BE2C (cell line): ENCODE measurements at regions not wholly inside any gene's neighbourhood (a gene's known extent, or its start where the extent isn't known, plus 50 kb on each side); places are given as distances from the start of the nearest gene placed in this dataset.
"Not testable (repeated sequence)": the region's sequence is repeated elsewhere in the genome, so short reads cannot be mapped to it uniquely, and the experiment has no call there.

Experiments
- DNase-seq: peaks from one replicate; pipeline ENCODE4 v3.0.0-alpha.2; 2020
- H3K27me3 ChIP-seq: fragments of 250-450 bp; sonication (Bioruptor Pico); 2 replicates; pipeline ENCODE4 v1.5.1; 2020; ENCODE audit warnings: mild to moderate bottlenecking
- H3K36me3 ChIP-seq: fragments of 250-450 bp; sonication (Bioruptor Pico); 2 replicates; pipeline ENCODE4 v1.5.1; 2020; ENCODE audit warnings: mild to moderate bottlenecking
- H3K4me1 ChIP-seq: fragments of 250-450 bp; sonication (Bioruptor Pico); 2 replicates; pipeline ENCODE4 v1.5.1; 2020
- H3K4me3 ChIP-seq: 2 replicates; pipeline ENCODE4 v1.5.1; 2011; ENCODE audit warnings: low read depth, low read length
- H3K9me3 ChIP-seq: fragments of 250-450 bp; sonication (Bioruptor Pico); 2 replicates; pipeline ENCODE4 v1.5.1; 2020
- CTCF ChIP-seq: IDR thresholded peaks from 2 replicates; pipeline ENCODE4 v1.5.1; 2012; ENCODE audit warnings: mild to moderate bottlenecking, low read depth, low read length

DNA sequence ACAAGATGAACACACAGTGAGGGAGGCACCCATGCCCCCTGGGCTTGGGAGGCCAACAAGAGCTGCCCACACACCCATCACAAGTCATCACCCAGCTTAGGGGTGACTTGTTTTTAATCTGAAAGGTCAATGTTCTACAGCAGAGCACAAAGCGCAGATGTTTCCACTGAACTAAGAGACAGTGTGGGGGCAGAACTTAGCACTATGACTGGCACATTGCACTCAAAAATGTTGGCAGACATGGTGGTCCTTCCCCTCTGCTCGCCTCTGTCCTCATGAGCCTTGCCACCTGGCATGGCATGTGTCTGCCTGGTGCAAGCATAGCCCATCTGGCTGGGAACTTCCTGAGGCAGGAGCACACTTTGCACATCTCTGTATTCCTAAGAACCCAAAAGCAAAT lies 81.4 kb upstream of the ZNF98 start:
- peaks cover 2% of the 10 kb centered on the region; the same call in 1 of the 2 replicates for H3K9me3 ChIP-seq
- H3K27me3 ChIP-seq: no peaks in the 10 kb centered on the region
- H3K36me3 ChIP-seq: no peaks in the 10 kb centered on the region
- no peak for TF ChIP-seq CTCF
- no peak for DNase-seq
- H3K4me1 ChIP-seq: no peaks in the 10 kb centered on the region
- no peak overlapping the region for H3K4me3 ChIP-seq

GRCh38 chr19:22502766-22503165 lies 80.6 kb upstream of the ZNF98 start:
- TF ChIP-seq CTCF: no peak
- H3K9me3 ChIP-seq: peaks cover 2% of the 10 kb centered on the region; the same call in 1 of the 2 replicates

GRCh38 chr19:22498831-22499430 lies 76.8 kb upstream of the ZNF98 start:
- not testable (repeated sequence) for DNase-seq, H3K27me3 ChIP-seq, H3K4me1 ChIP-seq, H3K36me3 ChIP-seq, H3K4me3 ChIP-seq, H3K9me3 ChIP-seq

More at GRCh38 chr19:22502766-22503165, 80.6 kb upstream of the ZNF98 start:
- H3K4me1 ChIP-seq: no peaks in the 10 kb centered on the region
- no peak for DNase-seq
- H3K36me3 ChIP-seq: no peaks in the 10 kb centered on the region
- no peak overlapping the region for H3K4me3 ChIP-seq
- H3K27me3 ChIP-seq: no peaks in the 10 kb centered on the region

GRCh38 chr19:22491746-22492145 lies 69.6 kb upstream of the ZNF98 start:
- no peak for TF ChIP-seq CTCF
- Histone ChIP-seq H3K4me3 (no peak overlapping the region), H3K27me3 (no peaks in the 10 kb centered on the region), H3K4me1 (no peaks in the 10 kb centered on the region), H3K9me3 (no peaks in the 10 kb centered on the region; the same call in 1 of the 2 replicates), H3K36me3 (no peaks in the 10 kb centered on the region)
- no peak for DNase-seq

DNA sequence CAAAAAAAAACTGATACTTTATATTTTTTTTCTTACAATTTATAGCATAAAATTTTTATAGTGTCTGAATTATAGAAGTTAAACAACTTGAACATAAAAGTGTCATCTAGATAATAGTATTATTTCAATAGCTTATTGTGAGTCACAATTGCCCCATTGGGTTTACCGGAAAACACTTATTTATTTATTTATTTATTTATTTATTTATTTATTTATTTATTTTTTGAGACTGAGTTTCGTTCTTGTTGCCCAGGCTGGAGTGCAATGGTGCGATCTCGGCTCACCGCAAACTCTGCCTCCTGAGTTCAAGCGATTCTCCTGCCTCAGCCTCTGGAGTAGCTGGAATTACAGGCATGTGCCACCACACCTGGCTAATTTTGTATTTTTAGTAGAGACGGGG lies 61.4 kb upstream of the ZNF98 start:
- not testable (repeated sequence) for H3K27me3 ChIP-seq, H3K36me3 ChIP-seq, H3K9me3 ChIP-seq, H3K4me3 ChIP-seq, H3K4me1 ChIP-seq, DNase-seq

- no peaks in the 10 kb centered on the region for H3K4me1 ChIP-seq
- H3K9me3 ChIP-seq: no peaks in the 10 kb centered on the region; the same call in 1 of the 2 replicates
Observed at GRCh38 chr19:22472180-22472637, 50.1 kb upstream of the ZNF98 start.

More at GRCh38 chr19:22472180-22472637, 50.1 kb upstream of the ZNF98 start:
- no peak for DNase-seq
- Histone ChIP-seq H3K4me3 (no peak overlapping the region), H3K36me3 (no peaks in the 10 kb centered on the region), H3K27me3 (no peaks in the 10 kb centered on the region)
- TF ChIP-seq CTCF: no peak
